ENCODE measurements at regions not wholly inside any gene's neighbourhood (a gene's known extent, or its start where the extent isn't known, plus 50 kb on each side); places are given as distances from the start of the nearest gene placed in this dataset.

- no peak overlapping the region for H3K27ac ChIP-seq
- TF ChIP-seq, protein P1, sequence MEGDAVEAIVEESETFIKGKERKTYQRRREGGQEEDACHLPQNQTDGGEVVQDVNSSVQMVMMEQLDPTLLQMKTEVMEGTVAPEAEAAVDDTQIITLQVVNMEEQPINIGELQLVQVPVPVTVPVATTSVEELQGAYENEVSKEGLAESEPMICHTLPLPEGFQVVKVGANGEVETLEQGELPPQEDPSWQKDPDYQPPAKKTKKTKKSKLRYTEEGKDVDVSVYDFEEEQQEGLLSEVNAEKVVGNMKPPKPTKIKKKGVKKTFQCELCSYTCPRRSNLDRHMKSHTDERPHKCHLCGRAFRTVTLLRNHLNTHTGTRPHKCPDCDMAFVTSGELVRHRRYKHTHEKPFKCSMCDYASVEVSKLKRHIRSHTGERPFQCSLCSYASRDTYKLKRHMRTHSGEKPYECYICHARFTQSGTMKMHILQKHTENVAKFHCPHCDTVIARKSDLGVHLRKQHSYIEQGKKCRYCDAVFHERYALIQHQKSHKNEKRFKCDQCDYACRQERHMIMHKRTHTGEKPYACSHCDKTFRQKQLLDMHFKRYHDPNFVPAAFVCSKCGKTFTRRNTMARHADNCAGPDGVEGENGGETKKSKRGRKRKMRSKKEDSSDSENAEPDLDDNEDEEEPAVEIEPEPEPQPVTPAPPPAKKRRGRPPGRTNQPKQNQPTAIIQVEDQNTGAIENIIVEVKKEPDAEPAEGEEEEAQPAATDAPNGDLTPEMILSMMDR (conservative IDR thresholded peaks at IDR 0.05) = no peak
- no peak for TF ChIP-seq ZFX (IDR thresholded peaks at IDR 0.05)
These were observed 67.9 kb upstream of the ZNF648 start for GRCh38 chr1:182129398-182129797.

DNA sequence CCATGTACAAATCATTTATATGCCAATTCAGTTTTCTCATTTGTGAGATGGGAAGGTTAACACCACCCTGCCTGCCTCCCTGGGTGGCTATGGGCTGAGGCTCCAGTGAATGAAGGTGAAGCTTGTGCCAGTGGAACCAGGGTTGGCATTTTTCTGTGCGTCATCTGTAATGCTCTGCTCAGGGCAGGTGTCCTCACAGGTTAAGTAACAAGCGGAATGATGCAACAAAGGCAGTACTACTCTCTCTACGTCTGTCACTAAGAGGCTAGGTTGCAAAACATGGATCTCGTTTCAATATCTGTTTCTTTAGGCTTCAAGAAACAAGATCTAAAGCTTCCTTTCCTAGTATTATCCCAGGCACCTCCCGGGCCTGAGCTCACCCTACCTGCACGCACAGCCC lies 67.0 kb upstream of the ZNF648 start:
- no peak for TF ChIP-seq ZFX (IDR thresholded peaks at IDR 0.05)
- TF ChIP-seq, protein P1 (conservative IDR thresholded peaks at IDR 0.05) = no peak
- H3K27ac ChIP-seq = no peak overlapping the region

DNA sequence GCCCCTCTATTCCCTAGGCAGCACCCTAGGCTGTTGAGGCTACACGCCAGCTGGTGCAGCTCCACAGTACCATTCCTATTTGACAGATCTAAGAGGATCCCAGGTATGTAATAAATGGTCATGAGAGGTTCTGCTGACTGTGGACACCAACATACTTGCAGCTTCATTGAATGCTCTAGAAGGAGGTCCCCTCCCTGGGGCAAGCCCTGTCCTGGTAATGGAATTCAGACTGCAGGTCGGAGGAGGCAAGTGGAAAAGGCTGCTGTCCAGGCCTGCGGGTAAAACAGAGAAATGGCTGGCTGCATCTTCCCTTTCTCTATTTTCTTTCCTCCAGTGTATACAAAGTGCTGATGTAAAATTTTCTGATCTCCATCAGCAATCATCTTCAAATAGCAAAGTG lies 66.1 kb upstream of the ZNF648 start:
- no peak for TF ChIP-seq ZFX (IDR thresholded peaks at IDR 0.05)
- TF ChIP-seq, protein P1 (conservative IDR thresholded peaks at IDR 0.05) = no peak
- no peak overlapping the region for H3K27ac ChIP-seq

GRCh38 chr1:182126272-182126800 lies 64.8 kb upstream of the ZNF648 start:
- no peak overlapping the region for H3K27ac ChIP-seq
- TF ChIP-seq, protein P1 (conservative IDR thresholded peaks at IDR 0.05) = no peak
- TF ChIP-seq ZFX (IDR thresholded peaks at IDR 0.05) = no peak

DNA sequence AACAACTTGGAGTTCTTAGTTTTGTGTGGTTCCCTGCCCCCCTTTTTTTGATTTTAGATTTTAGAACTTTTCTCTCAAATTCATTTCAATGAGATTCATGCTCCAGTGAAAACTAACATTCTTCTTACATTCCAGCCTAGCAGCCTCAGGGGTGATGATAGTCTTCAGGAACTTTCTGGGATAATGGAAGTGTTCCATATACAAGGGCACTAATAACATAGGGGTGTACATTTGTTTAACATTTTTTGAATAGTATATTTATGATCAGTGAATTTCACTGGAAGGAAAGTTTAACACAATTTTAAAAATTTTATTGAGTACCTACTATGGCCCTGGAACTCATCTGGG lies 61.4 kb upstream of the ZNF648 start:
- TF ChIP-seq, protein P1 (conservative IDR thresholded peaks at IDR 0.05) = no peak
- TF ChIP-seq ZFX (IDR thresholded peaks at IDR 0.05) = no peak

DNA sequence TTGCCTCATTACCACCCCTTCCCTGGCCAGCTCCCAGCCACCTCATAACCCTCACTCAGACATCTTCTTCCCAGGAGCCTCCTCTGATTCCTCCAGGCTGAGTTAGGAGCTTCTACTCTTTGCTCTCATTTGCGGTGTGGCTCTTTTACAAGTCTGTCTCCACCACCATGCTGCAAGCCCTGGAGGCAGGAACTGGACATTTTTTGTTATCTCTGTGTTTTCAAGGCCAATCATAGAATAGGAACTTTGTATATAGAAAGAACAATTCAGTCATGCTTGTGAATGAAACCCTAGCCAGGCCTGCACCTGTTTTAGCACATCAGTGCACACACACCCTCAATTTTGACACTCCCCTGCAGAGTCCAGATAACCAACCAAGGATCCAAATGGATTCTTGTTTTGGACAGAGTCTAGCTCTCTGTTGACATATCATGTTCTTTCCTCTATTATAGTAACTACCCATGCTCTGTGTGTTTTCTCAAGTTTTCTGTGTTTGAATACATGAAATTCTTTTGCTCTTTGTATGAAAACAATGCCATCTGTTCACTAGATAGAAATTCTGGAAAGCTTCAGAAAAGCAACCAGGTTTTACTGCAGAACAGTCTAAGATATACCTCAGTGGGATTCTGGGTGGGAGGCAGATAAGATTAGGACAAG lies 60.9 kb upstream of the ZNF648 start:
- TF ChIP-seq ZFX (IDR thresholded peaks at IDR 0.05) = no peak
- TF ChIP-seq, protein P1 (conservative IDR thresholded peaks at IDR 0.05) = no peak

More for the DNA sequence above, 61.4 kb upstream of the ZNF648 start:
- no peak overlapping the region for H3K27ac ChIP-seq

DNA sequence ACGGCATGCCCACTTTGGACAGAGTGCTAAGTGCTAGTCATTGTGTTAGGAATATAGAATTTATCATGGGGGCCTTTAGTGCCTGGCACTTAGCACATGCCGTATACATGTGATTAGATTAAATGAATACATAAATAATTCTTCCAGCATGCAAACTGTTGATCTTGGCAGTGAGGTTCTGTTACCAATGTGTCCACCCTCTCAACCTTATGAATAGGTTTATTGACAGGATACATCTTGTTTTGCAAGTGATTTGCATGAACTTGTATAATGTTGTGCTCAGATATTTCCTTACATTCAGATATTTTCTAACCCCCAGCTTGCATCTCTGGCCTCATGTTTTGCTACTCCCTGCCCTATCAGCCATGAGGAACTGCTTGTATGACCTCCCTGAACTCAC lies 60.3 kb upstream of the ZNF648 start:
- TF ChIP-seq ZFX (IDR thresholded peaks at IDR 0.05) = no peak
- TF ChIP-seq, protein P1 (conservative IDR thresholded peaks at IDR 0.05) = no peak
- no peak overlapping the region for H3K27ac ChIP-seq

More for the DNA sequence above, 60.9 kb upstream of the ZNF648 start:
- no peak overlapping the region for H3K27ac ChIP-seq
